HepG2 (cell line): ENCODE measurements at regions not wholly inside any gene's neighbourhood (a gene's known extent, or its start where the extent isn't known, plus 50 kb on each side); places are given as distances from the start of the nearest gene placed in this dataset.

Source experiments
- ATAC-seq: fragments of 200-7000 bp; cut with Tn5 transposase; 3 replicates; pipeline ENCODE4 v1.9.1; 2020; ENCODE audit warnings: mild to moderate bottlenecking, moderate library complexity
- BruUV-seq: library from RNA; stranded (reverse); fragments of 400-500 nt; replicated peaks from 2 replicates; lab custom pipeline; 2021; lab: Mats Ljungman, UMichigan
- CTCF ChIA-PET: fragments of 300-600 bp; formaldehyde crosslinking; extraction: SDS; loops from one replicate; lab custom pipeline; 2021; ENCODE audit warnings: low total read pairs, inconsistent platforms, low intra/inter-chr PET ratio; lab: Yijun Ruan, JAX
- POLR2A ChIA-PET: fragments of 350-600 bp; sonication (Branson Sonifier 250); formaldehyde crosslinking; loops from one replicate; lab custom pipeline; 2020; ENCODE audit warnings: antibody characterized with exemption, inconsistent platforms; lab: Yijun Ruan, JAX
- DNase-seq: peaks from one replicate; pipeline ENCODE4 v3.0.0-alpha.2; 2015; ENCODE audit warnings: low spot score
- FAIRE-seq: peaks from 3 replicates; lab custom pipeline; 2011; peaks lifted over from hg19 to GRCh38; lab: Jason Lieb, UNC
- H2AFZ ChIP-seq: one replicate; pipeline ENCODE4 v1.6.1; 2011; ENCODE audit warnings: low read length, inconsistent platforms
- H3K27ac ChIP-seq: fragments of 300-600 bp; 3 replicates; pipeline ENCODE4 v1.8.0; 2011; ENCODE audit warnings: mixed run types, mild to moderate bottlenecking, mixed read lengths, low read length, inconsistent platforms; ENCODE audit not compliant: insufficient read depth; ENCODE audit errors: extremely low read length
- H3K27me3 ChIP-seq, 2 experiments: fragments of 200-600 bp in 1 of 2; 2 replicates in 1 of 2; 3 replicates in 1 of 2; pipeline versions ENCODE4 v1.6.0 to v1.8.0; 2011; ENCODE audit warnings: low read length in 2 of 2, mild to moderate bottlenecking in 2 of 2, moderate library complexity in 2 of 2, inconsistent platforms in 1 of 2; ENCODE audit not compliant: insufficient read depth in 2 of 2, control insufficient read depth in 1 of 2
- H3K36me3 ChIP-seq, 2 experiments: fragments of 200-600 bp in 1 of 2; replicated peaks in 1 of 2; 2 replicates in 1 of 2; 3 replicates in 1 of 2; pipeline versions ENCODE4 v1.5.1 to v1.8.0; 2011; ENCODE audit warnings: low read length in 2 of 2, inconsistent platforms in 1 of 2; ENCODE audit not compliant: insufficient read depth in 2 of 2, control insufficient read depth in 1 of 2
- H3K4me1 ChIP-seq: 2 replicates; pipeline ENCODE4 v1.5.1; 2012; ENCODE audit warnings: low read length, inconsistent platforms; ENCODE audit not compliant: insufficient read depth
- H3K4me2 ChIP-seq: 2 replicates; pipeline ENCODE4 v1.6.0; 2011; ENCODE audit warnings: low read depth, low read length, inconsistent platforms
- H3K4me3 ChIP-seq, 3 experiments: fragments of 200-600 bp in 1 of 3; sonication (generic), shearing (Covaris generic) in 1 of 3; replicated peaks in 1 of 3; 2 replicates each; pipeline ENCODE4 v1.5.1; 2011 to 2016; ENCODE audit warnings: low read length in 3 of 3, inconsistent platforms in 2 of 3, low read depth in 2 of 3, mild to moderate bottlenecking in 2 of 3, control low read depth in 1 of 3, mixed read lengths in 1 of 3; ENCODE audit not compliant: insufficient read depth in 1 of 3
- H3K79me2 ChIP-seq: one replicate; pipeline ENCODE4 v1.6.1; 2011; ENCODE audit warnings: low read length, inconsistent platforms; ENCODE audit not compliant: insufficient read depth
- H3K9ac ChIP-seq: 2 replicates; pipeline ENCODE4 v1.6.0; 2011; ENCODE audit warnings: mild to moderate bottlenecking, low read depth, low read length, inconsistent platforms; ENCODE audit not compliant: insufficient read depth
- H3K9me3 ChIP-seq: 2 replicates; pipeline ENCODE4 v1.5.1; 2012; ENCODE audit warnings: mild to moderate bottlenecking, low read length
- H4K20me1 ChIP-seq: 2 replicates; pipeline ENCODE4 v1.6.0; 2011; ENCODE audit warnings: inconsistent platforms, mild to moderate bottlenecking, low read length, moderate library complexity; ENCODE audit not compliant: insufficient read depth
- CENPBD1 ChIP-seq: sonication (generic); formaldehyde crosslinking; IDR thresholded peaks from 2 replicates; pipeline ENCODE4 v1.8.0; 2022; ENCODE audit warnings: missing genetic modification reagents, low read depth, mild to moderate bottlenecking, borderline replicate concordance
- NFE2L1 ChIP-seq: sonication (generic); formaldehyde crosslinking; IDR thresholded peaks from 2 replicates; pipeline ENCODE4 v1.4.0; 2020; ENCODE audit warnings: missing genetic modification reagents, mild to moderate bottlenecking, borderline replicate concordance
- PRMT3 ChIP-seq: sonication (generic); formaldehyde crosslinking; IDR thresholded peaks from 2 replicates; pipeline ENCODE4 v1.8.1; 2022; ENCODE audit warnings: low read depth, mild to moderate bottlenecking, moderate library complexity, missing genetic modification reagents, borderline replicate concordance
- SPEN ChIP-seq: sonication (generic); formaldehyde crosslinking; IDR thresholded peaks from 2 replicates; pipeline ENCODE4 v1.5.1; 2020; ENCODE audit warnings: low read depth, mild to moderate bottlenecking, missing genetic modification reagents
- THAP7 ChIP-seq: sonication (generic); formaldehyde crosslinking; IDR thresholded peaks from 2 replicates; pipeline ENCODE4 v1.8.1; 2023; ENCODE audit warnings: mild to moderate bottlenecking, missing genetic modification reagents
- TMF1 ChIP-seq: sonication (generic); formaldehyde crosslinking; IDR thresholded peaks from 2 replicates; pipeline ENCODE4 v1.8.1; 2022; ENCODE audit warnings: low read depth, missing genetic modification reagents
- UBTF ChIP-seq: sonication (generic); formaldehyde crosslinking; IDR thresholded peaks from 2 replicates; pipeline ENCODE4 v1.4.0; 2020; ENCODE audit warnings: mild to moderate bottlenecking, missing genetic modification reagents
- ZFP36L2 ChIP-seq: sonication (generic); formaldehyde crosslinking; IDR thresholded peaks from 2 replicates; pipeline ENCODE4 v1.4.0; 2020; ENCODE audit warnings: missing genetic modification reagents
- ZNF414 ChIP-seq: sonication (generic); formaldehyde crosslinking; IDR thresholded peaks from 2 replicates; pipeline ENCODE4 v1.5.0; 2020; ENCODE audit warnings: missing genetic modification reagents
- ZNF598 ChIP-seq: sonication (generic); formaldehyde crosslinking; IDR thresholded peaks from 2 replicates; pipeline ENCODE4 v1.5.1; 2020; ENCODE audit warnings: mild to moderate bottlenecking, missing genetic modification reagents, borderline replicate concordance
- WGBS: methylation state at CpG from one replicate; pipeline ENCODE4 v1.1.6; 2017; ENCODE audit warnings: low lambda C conversion rate; 5-methylcytosine and 5-hydroxymethylcytosine counted together
- in situ Hi-C: cut with HindIII; loops from 2 replicates; pipeline ENCODE4 v1.10.0; 2017; ENCODE audit warnings: low pct_unique_long_range_greater_than_20kb; ENCODE audit not compliant: extremely low pct_ligation_motif_present
- intact Hi-C: fragments of 100-400 bp; cut with micrococcal nuclease; formaldehyde crosslinking; loops from one replicate; pipeline ENCODE4 v1.10.0; 2022; ENCODE audit not compliant: unreplicated experiment
- TF ChIP-seq, protein P1 (sequence below): sonication (generic); formaldehyde crosslinking; IDR thresholded peaks from 2 replicates; pipeline ENCODE4 v1.5.0; 2020; ENCODE audit warnings: mild to moderate bottlenecking, missing genetic modification reagents, borderline replicate concordance

- TF ChIP-seq ZNF414 (CRISPR knock-in tag): no peak
- no peak for TF ChIP-seq TMF1 (CRISPR knock-in tag)
These were observed 1247.3 kb downstream of the SLITRK1 start (continued) for GRCh38 chr13:82634946-82635345.

DNA sequence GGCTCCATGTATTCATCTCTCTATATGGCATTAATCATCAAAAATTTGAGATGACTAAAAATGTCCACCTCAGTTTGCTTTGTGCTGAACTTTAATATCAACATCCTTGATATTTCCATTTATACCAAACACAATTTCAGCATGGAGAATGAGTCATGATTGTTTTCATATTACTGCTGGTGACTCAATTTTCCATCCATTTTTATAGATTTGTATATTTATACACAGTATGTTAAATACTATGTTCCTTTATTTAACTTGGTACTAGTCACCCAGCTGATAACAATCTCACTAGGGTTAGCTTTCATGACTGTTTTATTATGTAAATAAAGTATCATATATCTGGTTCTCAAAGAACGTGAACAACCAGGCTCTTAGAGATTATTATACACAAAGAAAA lies 1255.1 kb downstream of the SLITRK1 start:
- CTCF ChIA-PET: no interaction called here
- Histone ChIP-seq H3K4me1 (no peaks in the 10 kb centered on the region), H3K79me2 (no peaks in the 10 kb centered on the region), H2AFZ (no peak overlapping the region), H3K4me2 (no peak overlapping the region), H3K9me3 (peaks cover 10% of the 10 kb centered on the region), H3K36me3 (no peaks in the 10 kb centered on the region), H3K27me3 (no peaks in the 10 kb centered on the region), H4K20me1 (no peaks in the 10 kb centered on the region), H3K4me3 (no peak overlapping the region), H3K9ac (no peak overlapping the region), H3K27ac (no peak overlapping the region)
- BruUV-seq: no TSS peak
- in situ Hi-C loops (no loop called here), intact Hi-C loops (no loop called here)
- ATAC-seq: no peak
- POLR2A ChIA-PET: no interaction called here
- WGBS: 2% methylated on average over 1 of the region's 1 CpG
- no peak for DNase-seq
- FAIRE-seq: no peak
- no peak for TF ChIP-seq NFE2L1 (CRISPR knock-in tag)
- no peak for TF ChIP-seq ZNF598 (CRISPR knock-in tag)
- no peak for TF ChIP-seq SPEN (CRISPR knock-in tag)
- TF ChIP-seq CENPBD1 (CRISPR knock-in tag): no peak
- no peak for TF ChIP-seq ZFP36L2 (CRISPR knock-in tag)
- TF ChIP-seq PRMT3 (CRISPR knock-in tag): no peak
- TF ChIP-seq, protein P1, sequence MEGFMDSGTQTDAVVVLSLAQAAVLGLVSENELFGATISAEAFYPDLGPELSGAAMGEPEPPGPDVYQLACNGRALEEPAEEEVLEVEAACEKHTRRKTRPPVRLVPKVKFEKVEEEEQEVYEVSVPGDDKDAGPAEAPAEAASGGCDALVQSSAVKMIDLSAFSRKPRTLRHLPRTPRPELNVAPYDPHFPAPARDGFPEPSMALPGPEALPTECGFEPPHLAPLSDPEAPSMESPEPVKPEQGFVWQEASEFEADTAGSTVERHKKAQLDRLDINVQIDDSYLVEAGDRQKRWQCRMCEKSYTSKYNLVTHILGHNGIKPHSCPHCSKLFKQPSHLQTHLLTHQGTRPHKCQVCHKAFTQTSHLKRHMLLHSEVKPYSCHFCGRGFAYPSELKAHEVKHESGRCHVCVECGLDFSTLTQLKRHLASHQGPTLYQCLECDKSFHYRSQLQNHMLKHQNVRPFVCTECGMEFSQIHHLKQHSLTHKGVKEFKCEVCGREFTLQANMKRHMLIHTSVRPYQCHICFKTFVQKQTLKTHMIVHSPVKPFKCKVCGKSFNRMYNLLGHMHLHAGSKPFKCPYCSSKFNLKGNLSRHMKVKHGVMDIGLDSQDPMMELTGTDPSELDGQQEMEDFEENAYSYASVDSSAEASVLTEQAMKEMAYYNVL (CRISPR knock-in tag): no peak
- no peak for TF ChIP-seq UBTF (CRISPR knock-in tag)
- TF ChIP-seq THAP7 (CRISPR knock-in tag): no peak
